ENCODE measurements at regions not wholly inside any gene's neighbourhood (a gene's known extent, or its start where the extent isn't known, plus 50 kb on each side); places are given as distances from the start of the nearest gene placed in this dataset.

GRCh38 chr5:155839251-155840037 lies 487.5 kb upstream of the SGCD start:
- Mint-ChIP-seq H3K4me3 (no peak overlapping the region), H3K9me3 (peaks cover 4% of the 10 kb centered on the region), H3K36me3 (no peaks in the 10 kb centered on the region), H3K4me1 (peaks cover 6% of the 10 kb centered on the region; the same call in 1 of the 2 replicates), H3K27ac (no peak overlapping the region), H3K27me3 (ENCODE audit: low read depth) (no peaks in the 10 kb centered on the region)
- ATAC-seq (peak; percentile 69), DNase-seq (ENCODE audit: low spot score) (peak; percentile 12)
- ChIA-PET CTCF (no interaction called here), POLR2A (interaction anchor here (0.5 kb wide), 1 partner anchor 1891 kb away, joined by 5 read pairs; no protein-coding TSS in a partner anchor)
- TF ChIP-seq SP1 (CRISPR knock-in tag; conservative IDR thresholded peaks at IDR 0.05) (no peak), GABPB1 (CRISPR knock-in tag; IDR thresholded peaks at IDR 0.05) (no peak), ZNF396 (CRISPR knock-in tag; IDR thresholded peaks at IDR 0.05; ENCODE audit: borderline replicate concordance) (no peak), TCF7 (CRISPR knock-in tag; IDR thresholded peaks at IDR 0.05; ENCODE audit: low read depth) (no peak), TEAD1 (CRISPR knock-in tag; IDR thresholded peaks at IDR 0.05) (no peak), HMGA2 (CRISPR knock-in tag; IDR thresholded peaks at IDR 0.05) (0 out of 2 replicates have a peak, but pooled peaks have one; percentile 8), KAT7 (CRISPR knock-in tag; IDR thresholded peaks at IDR 0.05; ENCODE audit: borderline replicate concordance) (no peak), ZMAT4 (CRISPR knock-in tag; IDR thresholded peaks at IDR 0.05) (no peak)

- no peaks in the 10 kb centered on the region for H3K9me3 Mint-ChIP-seq
- ChIA-PET POLR2A (no interaction called here), CTCF (no interaction called here)
- DNase-seq (ENCODE audit: low spot score) (no peak), ATAC-seq (no peak)
- H3K4me3 Mint-ChIP-seq, result no peak overlapping the region
- TF ChIP-seq TEAD1 (CRISPR knock-in tag; IDR thresholded peaks at IDR 0.05), result no peak
- no peak for TF ChIP-seq ZNF219 (CRISPR knock-in tag; IDR thresholded peaks at IDR 0.05; ENCODE audit: borderline replicate concordance)
- no peak for TF ChIP-seq ZNF396 (CRISPR knock-in tag; IDR thresholded peaks at IDR 0.05; ENCODE audit: borderline replicate concordance)
- no peak for TF ChIP-seq ATF6 (CRISPR knock-in tag; IDR thresholded peaks at IDR 0.05)
- TF ChIP-seq CDX4 (CRISPR knock-in tag; IDR thresholded peaks at IDR 0.05; ENCODE audit: borderline replicate concordance), result no peak
- no peak for TF ChIP-seq TCF7 (CRISPR knock-in tag; IDR thresholded peaks at IDR 0.05; ENCODE audit: low read depth)
- no peak for TF ChIP-seq ZNF423 (CRISPR knock-in tag; IDR thresholded peaks at IDR 0.05)
- TF ChIP-seq CTCF (IDR thresholded peaks at IDR 0.05), result no peak
- no peak for TF ChIP-seq MLX (CRISPR knock-in tag; IDR thresholded peaks at IDR 0.05)
- TF ChIP-seq CREB1 (CRISPR knock-in tag; IDR thresholded peaks at IDR 0.05), result no peak
- TF ChIP-seq MYBL2 (CRISPR knock-in tag; IDR thresholded peaks at IDR 0.05), result no peak
- H3K27me3 Mint-ChIP-seq (ENCODE audit: low read depth), result no peaks in the 10 kb centered on the region
- H3K4me1 Mint-ChIP-seq, result no peaks in the 10 kb centered on the region
- no peaks in the 10 kb centered on the region for H3K36me3 Mint-ChIP-seq
- H3K27ac Mint-ChIP-seq, result no peak overlapping the region
Measured at GRCh38 chr5:155844542-155844941, 482.4 kb upstream of the SGCD start.

- ChIA-PET CTCF (no interaction called here), POLR2A (no interaction called here)
- H3K27ac Mint-ChIP-seq, result no peak overlapping the region
- DNase-seq (ENCODE audit: low spot score) (no peak), ATAC-seq (no peak)
- no peak overlapping the region for H3K4me3 Mint-ChIP-seq
- H3K9me3 Mint-ChIP-seq, result no peaks in the 10 kb centered on the region
- H3K4me1 Mint-ChIP-seq, result peaks cover 6% of the 10 kb centered on the region
- TF ChIP-seq ZNF317 (CRISPR knock-in tag; IDR thresholded peaks at IDR 0.05; ENCODE audit: borderline replicate concordance, low read depth), result no peak
- H3K27me3 Mint-ChIP-seq (ENCODE audit: low read depth), result no peaks in the 10 kb centered on the region
- H3K36me3 Mint-ChIP-seq, result no peaks in the 10 kb centered on the region
Measured at GRCh38 chr5:155850370-155850769, 476.6 kb upstream of the SGCD start.
